ENCODE measurements at regions not wholly inside any gene's neighbourhood (a gene's known extent, or its start where the extent isn't known, plus 50 kb on each side); places are given as distances from the start of the nearest gene placed in this dataset.
"Not testable (repeated sequence)": the region's sequence is repeated elsewhere in the genome, so short reads cannot be mapped to it uniquely, and the experiment has no call there.

GRCh38 chr7:34445653-34446052 is 212.4 kb upstream of the NPSR1 start:
- in situ Hi-C loops (cut with HindIII; ENCODE audit: low pct_ligation_motif_present, low sequenced_read_pairs): no loop called here
- TF ChIP-seq CTCF (IDR thresholded peaks at IDR 0.05; ENCODE audit: low read depth, low read length, missing control alignments): no peak

GRCh38 chr7:34448531-34448930 is 209.5 kb upstream of the NPSR1 start:
- H3K4me3 ChIP-seq (ENCODE audit: low read depth, low read length); H3K36me3 ChIP-seq (replicated peaks); DNase-seq; H3K27me3 ChIP-seq (replicated peaks); H3K27ac ChIP-seq; in situ Hi-C loops (cut with HindIII; ENCODE audit: low pct_ligation_motif_present, low sequenced_read_pairs): not testable (repeated sequence)

More at GRCh38 chr7:34445653-34446052, 212.4 kb upstream of the NPSR1 start:
- peak; percentile 14 for DNase-seq
- Histone ChIP-seq H3K27ac (no peak overlapping the region), H3K36me3 (replicated peaks) (no peaks in the 10 kb centered on the region), H3K4me3 (ENCODE audit: low read depth, low read length) (no peak overlapping the region), H3K27me3 (replicated peaks) (no peaks in the 10 kb centered on the region)

GRCh38 chr7:34449765-34450164 is 208.3 kb upstream of the NPSR1 start:
- H3K4me3 ChIP-seq (ENCODE audit: low read depth, low read length): no peak overlapping the region
- no peak for TF ChIP-seq CTCF (IDR thresholded peaks at IDR 0.05; ENCODE audit: low read depth, low read length, missing control alignments)
- in situ Hi-C loops (cut with HindIII; ENCODE audit: low pct_ligation_motif_present, low sequenced_read_pairs): no loop called here
- no peaks in the 10 kb centered on the region for H3K27me3 ChIP-seq (replicated peaks)
- no peak for DNase-seq
- H3K36me3 ChIP-seq (replicated peaks): no peaks in the 10 kb centered on the region
- H3K27ac ChIP-seq: no peak overlapping the region

- TF ChIP-seq CTCF (IDR thresholded peaks at IDR 0.05; ENCODE audit: low read depth, low read length, missing control alignments): no peak
- Histone ChIP-seq H3K27ac (peak overlapping the region; percentile 4), H3K4me3 (ENCODE audit: low read depth, low read length) (no peak overlapping the region), H3K27me3 (replicated peaks) (no peaks in the 10 kb centered on the region), H3K36me3 (replicated peaks) (no peaks in the 10 kb centered on the region)
- in situ Hi-C loops (cut with HindIII; ENCODE audit: low pct_ligation_motif_present, low sequenced_read_pairs): no loop called here
- no peak for DNase-seq
Observed at GRCh38 chr7:34451183-34451582, 206.8 kb upstream of the NPSR1 start.

GRCh38 chr7:34451923-34452322 is 206.1 kb upstream of the NPSR1 start:
- no peak for TF ChIP-seq CTCF (IDR thresholded peaks at IDR 0.05; ENCODE audit: low read depth, low read length, missing control alignments)
- DNase-seq: peak; percentile 81
- in situ Hi-C loops (cut with HindIII; ENCODE audit: low pct_ligation_motif_present, low sequenced_read_pairs): no loop called here
- no peak overlapping the region for H3K4me3 ChIP-seq (ENCODE audit: low read depth, low read length)
- H3K27ac ChIP-seq: peak overlapping the region; percentile 31
- H3K27me3 ChIP-seq (replicated peaks): no peaks in the 10 kb centered on the region
- no peaks in the 10 kb centered on the region for H3K36me3 ChIP-seq (replicated peaks)

- in situ Hi-C loops (cut with HindIII; ENCODE audit: low pct_ligation_motif_present, low sequenced_read_pairs): no loop called here
- TF ChIP-seq CTCF (IDR thresholded peaks at IDR 0.05; ENCODE audit: low read depth, low read length, missing control alignments): no peak
- H3K27me3 ChIP-seq (replicated peaks): no peaks in the 10 kb centered on the region
- H3K4me3 ChIP-seq (ENCODE audit: low read depth, low read length): no peak overlapping the region
- H3K36me3 ChIP-seq (replicated peaks): no peaks in the 10 kb centered on the region
- H3K27ac ChIP-seq: peak overlapping the region; percentile 46
- DNase-seq: no peak
Observed at GRCh38 chr7:34452363-34452762, 205.7 kb upstream of the NPSR1 start.
